ENCODE measurements at regions not wholly inside any gene's neighbourhood (a gene's known extent, or its start where the extent isn't known, plus 50 kb on each side); places are given as distances from the start of the nearest gene placed in this dataset.
"Not testable (repeated sequence)": the region's sequence is repeated elsewhere in the genome, so short reads cannot be mapped to it uniquely, and the experiment has no call there.

- no peak for DNase-seq (ENCODE audit: low read depth)
- TF ChIP-seq CTCF (IDR thresholded peaks at IDR 0.05; ENCODE audit: control insufficient read depth, insufficient read depth, low read depth, low read length, missing control alignments): no peak
- H3K4me3 ChIP-seq (ENCODE audit: control insufficient read depth, low read depth, low read length): no peak overlapping the region
Measured at GRCh38 chr12:127607146-127607725, 659.7 kb upstream of the TMEM132C start.

GRCh38 chr12:127608359-127608758 is 658.6 kb upstream of the TMEM132C start:
- not testable (repeated sequence) for DNase-seq (ENCODE audit: low read depth); H3K4me3 ChIP-seq (ENCODE audit: control insufficient read depth, low read depth, low read length)

GRCh38 chr12:127613056-127613455 is 653.9 kb upstream of the TMEM132C start:
- DNase-seq (ENCODE audit: low read depth): no peak
- TF ChIP-seq CTCF (IDR thresholded peaks at IDR 0.05; ENCODE audit: control insufficient read depth, insufficient read depth, low read depth, low read length, missing control alignments): no peak
- H3K4me3 ChIP-seq (ENCODE audit: control insufficient read depth, low read depth, low read length): no peak overlapping the region

- H3K4me3 ChIP-seq (ENCODE audit: control insufficient read depth, low read depth, low read length): no peak overlapping the region
- no peak for DNase-seq (ENCODE audit: low read depth)
- TF ChIP-seq CTCF (IDR thresholded peaks at IDR 0.05; ENCODE audit: control insufficient read depth, insufficient read depth, low read depth, low read length, missing control alignments): no peak
Measured at GRCh38 chr12:127619869-127620734, 646.9 kb upstream of the TMEM132C start.

- no peak for DNase-seq (ENCODE audit: low read depth)
- no peak for TF ChIP-seq CTCF (IDR thresholded peaks at IDR 0.05; ENCODE audit: control insufficient read depth, insufficient read depth, low read depth, low read length, missing control alignments)
- H3K4me3 ChIP-seq (ENCODE audit: control insufficient read depth, low read depth, low read length): no peak overlapping the region
Measured at GRCh38 chr12:127620735-127621355, 646.1 kb upstream of the TMEM132C start.

GRCh38 chr12:127621366-127621765 is 645.6 kb upstream of the TMEM132C start:
- no peak overlapping the region for H3K4me3 ChIP-seq (ENCODE audit: control insufficient read depth, low read depth, low read length)
- no peak for TF ChIP-seq CTCF (IDR thresholded peaks at IDR 0.05; ENCODE audit: control insufficient read depth, insufficient read depth, low read depth, low read length, missing control alignments)
- no peak for DNase-seq (ENCODE audit: low read depth)

GRCh38 chr12:127623362-127623761 is 643.6 kb upstream of the TMEM132C start:
- no peak for DNase-seq (ENCODE audit: low read depth)
- no peak overlapping the region for H3K4me3 ChIP-seq (ENCODE audit: control insufficient read depth, low read depth, low read length)
- no peak for TF ChIP-seq CTCF (IDR thresholded peaks at IDR 0.05; ENCODE audit: control insufficient read depth, insufficient read depth, low read depth, low read length, missing control alignments)
